Endothelial cell of umbilical vein (primary cell): ENCODE measurements at regions not wholly inside any gene's neighbourhood (a gene's known extent, or its start where the extent isn't known, plus 50 kb on each side); places are given as distances from the start of the nearest gene placed in this dataset.

ENCODE experiments used
- BruUV-seq: library from RNA; stranded (reverse); fragments of 400-500 nt; replicated peaks from 2 replicates; lab custom pipeline; 2021; lab: Mats Ljungman, UMichigan
- CTCF ChIA-PET: fragments of 300-600, 350-600 bp; sonication (Branson Sonifier 250); formaldehyde crosslinking; loops from one replicate; lab custom pipeline; 2021; ENCODE audit warnings: antibody characterized with exemption, inconsistent platforms; lab: Charles Lee
- POLR2A ChIA-PET: fragments of 300-600, 350-600 bp; sonication (Branson Sonifier 250); formaldehyde crosslinking; loops from one replicate; lab custom pipeline; 2021; ENCODE audit warnings: antibody characterized with exemption, inconsistent platforms; lab: Charles Lee
- DNase-seq: peaks from one replicate; pipeline ENCODE4 v3.0.0-alpha.2; 2011; ENCODE audit warnings: low read depth, low spot score
- FAIRE-seq: peaks from 2 replicates; lab custom pipeline; 2011; peaks lifted over from hg19 to GRCh38; lab: Jason Lieb, UNC
- H2AFZ ChIP-seq: 2 replicates; pipeline ENCODE4 v1.6.0; 2012; ENCODE audit warnings: low read depth, low read length, control low read depth, inconsistent platforms
- H3K27ac ChIP-seq: 2 replicates; pipeline ENCODE4 v1.5.1; 2011; ENCODE audit warnings: low read depth, mild to moderate bottlenecking, control low read depth, low read length, moderate library complexity; ENCODE audit not compliant: insufficient read depth
- H3K27me3 ChIP-seq, 2 experiments: 2 replicates each; pipeline versions ENCODE4 v1.6.0 to v1.6.1; 2011; ENCODE audit warnings: low read length in 2 of 2, mixed read lengths in 1 of 2; ENCODE audit not compliant: control insufficient read depth in 2 of 2, insufficient read depth in 2 of 2
- H3K36me3 ChIP-seq, 2 experiments: 2 replicates in 1 of 2; 3 replicates in 1 of 2; pipeline ENCODE4 v1.5.1; 2011; ENCODE audit warnings: low read length in 2 of 2, mild to moderate bottlenecking in 1 of 2, moderate library complexity in 1 of 2; ENCODE audit not compliant: control insufficient read depth in 2 of 2, insufficient read depth in 2 of 2; ENCODE audit errors: extremely low read depth in 1 of 2
- H3K4me1 ChIP-seq: 3 replicates; pipeline ENCODE4 v1.5.1; 2011; ENCODE audit warnings: mild to moderate bottlenecking, low read length; ENCODE audit not compliant: control insufficient read depth, insufficient read depth; ENCODE audit errors: extremely low read depth
- H3K4me2 ChIP-seq: 2 replicates; pipeline ENCODE4 v1.6.1; 2011; ENCODE audit warnings: low read length, control low read depth, mixed read lengths; ENCODE audit not compliant: insufficient read depth
- H3K4me3 ChIP-seq, 3 experiments: fragments of 200-600 bp in 1 of 3; sonication (generic), shearing (Covaris generic) in 1 of 3; replicated peaks in 1 of 3; 2 replicates each; pipeline ENCODE4 v1.5.1; 2011 to 2016; ENCODE audit warnings: control low read depth in 3 of 3, low read length in 3 of 3, mild to moderate bottlenecking in 2 of 3, inconsistent platforms in 1 of 3, low read depth in 1 of 3, moderate library complexity in 1 of 3; ENCODE audit not compliant: insufficient read depth in 1 of 3
- H3K79me2 ChIP-seq: 2 replicates; pipeline ENCODE4 v1.6.0; 2012; ENCODE audit warnings: low read length, inconsistent platforms; ENCODE audit not compliant: control insufficient read depth, insufficient read depth
- H3K9ac ChIP-seq: replicated peaks from 2 replicates; pipeline ENCODE3; 2011; ENCODE audit warnings: low read length, control low read depth; ENCODE audit not compliant: insufficient read depth; ENCODE audit errors: extremely low read depth
- H3K9me1 ChIP-seq: replicated peaks from 3 replicates; pipeline ENCODE4 v1.6.0; 2011; ENCODE audit warnings: mild to moderate bottlenecking, low read length; ENCODE audit not compliant: control insufficient read depth, insufficient read depth; ENCODE audit errors: extremely low read depth
- H3K9me3 ChIP-seq: replicated peaks from 2 replicates; pipeline ENCODE4 v1.5.1; 2012; ENCODE audit warnings: low read length, inconsistent platforms; ENCODE audit not compliant: control insufficient read depth, insufficient read depth
- H4K20me1 ChIP-seq: replicated peaks from 2 replicates; pipeline ENCODE3; 2011; ENCODE audit warnings: mild to moderate bottlenecking, low read length; ENCODE audit not compliant: control insufficient read depth, insufficient read depth; ENCODE audit errors: extremely low read depth
- EZH2 ChIP-seq: IDR thresholded peaks from 2 replicates; pipeline ENCODE4 v1.6.1; 2012; ENCODE audit warnings: borderline replicate concordance, low read depth, mild to moderate bottlenecking, moderate library complexity, low read length, inconsistent platforms; ENCODE audit not compliant: severe bottlenecking
- FOS ChIP-seq: IDR thresholded peaks from 2 replicates; pipeline ENCODE4 v1.6.1; 2011; ENCODE audit warnings: mild to moderate bottlenecking, low read length, moderate library complexity, borderline replicate concordance; ENCODE audit not compliant: insufficient read depth
- GATA2 ChIP-seq: IDR thresholded peaks from 2 replicates; pipeline ENCODE4 v1.7.0; 2011; ENCODE audit warnings: low read depth, mild to moderate bottlenecking, moderate library complexity, mixed read lengths, low read length; ENCODE audit not compliant: insufficient read length, insufficient read depth
- JUN ChIP-seq: IDR thresholded peaks from 2 replicates; pipeline ENCODE4 v1.6.1; 2011; ENCODE audit warnings: borderline replicate concordance, low read depth; ENCODE audit not compliant: insufficient read length, insufficient read depth
- POLR2A ChIP-seq: IDR thresholded peaks from 2 replicates; pipeline ENCODE4 v1.6.1; 2012; ENCODE audit warnings: low read depth, mild to moderate bottlenecking, control low read depth, low read length
- POLR2AphosphoS5 ChIP-seq: IDR thresholded peaks from 2 replicates; pipeline ENCODE4 v1.6.1; 2012; ENCODE audit warnings: low read depth, mild to moderate bottlenecking, control low read depth, low read length, moderate library complexity; ENCODE audit not compliant: insufficient read depth
- dilution Hi-C: fragments of 300-500 bp; cut with MboI; formaldehyde crosslinking; loops from one replicate; pipeline ENCODE4 v1.15.0; 2019; ENCODE audit warnings: low sequenced_read_pairs; ENCODE audit not compliant: extremely low pct_ligation_motif_present
- intact Hi-C: fragments of 100-400 bp; cut with micrococcal nuclease; formaldehyde crosslinking; loops from one replicate; pipeline ENCODE4 v1.10.0; 2022
- TF ChIP-seq, protein P1 (sequence below): IDR thresholded peaks from 2 replicates; pipeline ENCODE4 v1.6.1; 2011; ENCODE audit not compliant: insufficient read depth, insufficient read length
- TF ChIP-seq, protein P2 (sequence below), 2 donors: IDR thresholded peaks; 1 replicate in 1 of 2; 2 replicates in 1 of 2; pipeline ENCODE4 v1.5.1; 2011; ENCODE audit warnings: low read length in 2 of 2, mild to moderate bottlenecking in 2 of 2, moderate library complexity in 2 of 2, control low read depth in 1 of 2, inconsistent platforms in 1 of 2, low read depth in 1 of 2; ENCODE audit not compliant: insufficient read depth in 1 of 2; ENCODE audit errors: extremely low read depth in 1 of 2

DNA sequence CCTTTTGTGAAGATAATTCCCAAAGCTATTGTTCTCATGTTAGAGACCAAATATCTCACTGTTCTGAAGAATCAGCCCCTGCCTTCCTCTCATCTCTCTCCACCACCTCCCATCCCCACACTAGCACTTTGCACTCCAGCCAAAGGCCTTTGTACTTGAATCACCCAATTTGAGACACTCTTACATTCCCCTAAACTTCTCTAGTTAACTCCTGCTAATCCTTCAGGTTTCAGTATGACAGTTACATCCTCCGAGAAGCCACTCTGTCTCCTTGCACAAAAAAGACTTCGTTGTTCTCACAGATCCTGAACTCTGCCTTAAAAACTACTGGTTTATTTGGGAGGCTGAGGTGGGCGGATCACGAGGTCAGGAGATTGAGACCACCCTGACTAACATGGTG lies 227.5 kb downstream of the PIK3R1 start:
- no peak overlapping the region for H3K27ac ChIP-seq
- POLR2A ChIA-PET: no interaction called here
- H3K4me2 ChIP-seq: no peak overlapping the region
- H3K79me2 ChIP-seq: no peaks in the 10 kb centered on the region
- no peak for TF ChIP-seq FOS
- TF ChIP-seq POLR2AphosphoS5: no peak
- no peak for TF ChIP-seq POLR2A
- no peak for TF ChIP-seq EZH2
- TF ChIP-seq, protein P1, sequence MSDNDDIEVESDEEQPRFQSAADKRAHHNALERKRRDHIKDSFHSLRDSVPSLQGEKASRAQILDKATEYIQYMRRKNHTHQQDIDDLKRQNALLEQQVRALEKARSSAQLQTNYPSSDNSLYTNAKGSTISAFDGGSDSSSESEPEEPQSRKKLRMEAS: no peak
- TF ChIP-seq, protein P2, sequence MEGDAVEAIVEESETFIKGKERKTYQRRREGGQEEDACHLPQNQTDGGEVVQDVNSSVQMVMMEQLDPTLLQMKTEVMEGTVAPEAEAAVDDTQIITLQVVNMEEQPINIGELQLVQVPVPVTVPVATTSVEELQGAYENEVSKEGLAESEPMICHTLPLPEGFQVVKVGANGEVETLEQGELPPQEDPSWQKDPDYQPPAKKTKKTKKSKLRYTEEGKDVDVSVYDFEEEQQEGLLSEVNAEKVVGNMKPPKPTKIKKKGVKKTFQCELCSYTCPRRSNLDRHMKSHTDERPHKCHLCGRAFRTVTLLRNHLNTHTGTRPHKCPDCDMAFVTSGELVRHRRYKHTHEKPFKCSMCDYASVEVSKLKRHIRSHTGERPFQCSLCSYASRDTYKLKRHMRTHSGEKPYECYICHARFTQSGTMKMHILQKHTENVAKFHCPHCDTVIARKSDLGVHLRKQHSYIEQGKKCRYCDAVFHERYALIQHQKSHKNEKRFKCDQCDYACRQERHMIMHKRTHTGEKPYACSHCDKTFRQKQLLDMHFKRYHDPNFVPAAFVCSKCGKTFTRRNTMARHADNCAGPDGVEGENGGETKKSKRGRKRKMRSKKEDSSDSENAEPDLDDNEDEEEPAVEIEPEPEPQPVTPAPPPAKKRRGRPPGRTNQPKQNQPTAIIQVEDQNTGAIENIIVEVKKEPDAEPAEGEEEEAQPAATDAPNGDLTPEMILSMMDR (IDR thresholded peaks at IDR 0.05; ENCODE audit: extremely low read depth in 1 of 2, insufficient read depth in 1 of 2, low read depth in 1 of 2, low read length in 2 of 2): no peak
- TF ChIP-seq JUN: no peak
- no peak for TF ChIP-seq GATA2
- peaks cover 16% of the 10 kb centered on the region for H3K4me1 ChIP-seq
- no peaks in the 10 kb centered on the region for H4K20me1 ChIP-seq
- FAIRE-seq (no peak), DNase-seq (no peak)
- H3K9me1 ChIP-seq: no peaks in the 10 kb centered on the region
- no peak overlapping the region for H3K9ac ChIP-seq
- no peak overlapping the region for H2AFZ ChIP-seq
- no peaks in the 10 kb centered on the region for H3K9me3 ChIP-seq
- no TSS peak for BruUV-seq
- intact Hi-C loops (no loop called here), dilution Hi-C loops (no loop called here)
- H3K36me3 ChIP-seq: no peaks in the 10 kb centered on the region
- no peaks in the 10 kb centered on the region for H3K27me3 ChIP-seq
- CTCF ChIA-PET: interaction anchor here (5.8 kb wide), 1 partner anchor 156 kb away, joined by 21 read pairs; no protein-coding TSS in a partner anchor
- no peak overlapping the region for H3K4me3 ChIP-seq
